AG04450 (cell line): ENCODE measurements at regions not wholly inside any gene's neighbourhood (a gene's known extent, or its start where the extent isn't known, plus 50 kb on each side); places are given as distances from the start of the nearest gene placed in this dataset.

Source experiments
- CTCF ChIA-PET: fragments of 300-600, 350-600 bp; formaldehyde crosslinking; extraction: SDS; loops from one replicate; lab custom pipeline; 2022; ENCODE audit warnings: antibody characterized with exemption, inconsistent platforms; lab: Charles Lee
- POLR2A ChIA-PET: fragments of 350-600 bp; formaldehyde crosslinking; extraction: SDS; loops from one replicate; lab custom pipeline; 2021; ENCODE audit warnings: antibody characterized with exemption, inconsistent platforms; lab: Yijun Ruan, JAX
- DNase-seq: peaks from one replicate; pipeline ENCODE4 v3.0.0-alpha.2; 2011; ENCODE audit warnings: low read depth, low spot score
- H3K27ac ChIP-seq: one replicate; pipeline ENCODE4 v1.5.1; 2012; ENCODE audit warnings: low read depth, low read length, control low read depth
- H3K27me3 ChIP-seq: one replicate; pipeline ENCODE4 v1.6.0; 2012; ENCODE audit warnings: low read length; ENCODE audit not compliant: control insufficient read depth, insufficient read depth
- H3K4me3 ChIP-seq: 2 replicates; pipeline ENCODE4 v1.5.1; 2011; ENCODE audit warnings: mild to moderate bottlenecking, low read depth, low read length, control low read depth
- H3K9me3 ChIP-seq: 2 replicates; pipeline ENCODE4 v1.5.1; 2012; ENCODE audit warnings: low read length; ENCODE audit not compliant: control insufficient read depth, insufficient read depth
- CTCF ChIP-seq: IDR thresholded peaks from 2 replicates; pipeline ENCODE4 v1.5.1; 2011; ENCODE audit warnings: low read depth, low read length, control low read depth, inconsistent platforms

- TF ChIP-seq CTCF = no peak
- no peak overlapping the region for H3K4me3 ChIP-seq
- ChIA-PET POLR2A (no interaction called here), CTCF (interaction anchor here (0.6 kb wide), 1 partner anchor 214 kb away, joined by 3 read pairs; no protein-coding TSS in a partner anchor)
- no peak overlapping the region for H3K27ac ChIP-seq
- H3K27me3 ChIP-seq = no peaks in the 10 kb centered on the region
- DNase-seq = no peak
- no peaks in the 10 kb centered on the region for H3K9me3 ChIP-seq
Measured at GRCh38 chr13:76038920-76039716, 403.0 kb downstream of the LMO7 start.

GRCh38 chr13:76036176-76036575 is 400.0 kb downstream of the LMO7 start:
- Histone ChIP-seq H3K9me3 (no peaks in the 10 kb centered on the region), H3K4me3 (no peak overlapping the region), H3K27me3 (no peaks in the 10 kb centered on the region), H3K27ac (no peak overlapping the region)
- no peak for TF ChIP-seq CTCF
- CTCF ChIA-PET = interaction anchor here (0.5 kb wide), 1 partner anchor 277 kb away, joined by 3 read pairs; no protein-coding TSS in a partner anchor
- POLR2A ChIA-PET = no interaction called here
- no peak for DNase-seq

- TF ChIP-seq CTCF = no peak
- Histone ChIP-seq H3K27ac (no peak overlapping the region), H3K27me3 (no peaks in the 10 kb centered on the region), H3K4me3 (no peak overlapping the region), H3K9me3 (no peaks in the 10 kb centered on the region)
- ChIA-PET CTCF (interaction anchor here (0.5 kb wide), 1 partner anchor 278 kb away, joined by 3 read pairs; no protein-coding TSS in a partner anchor), POLR2A (no interaction called here)
- no peak for DNase-seq
Measured at GRCh38 chr13:76035711-76036110, 399.6 kb downstream of the LMO7 start.

- Histone ChIP-seq H3K27ac (no peak overlapping the region), H3K4me3 (no peak overlapping the region), H3K27me3 (no peaks in the 10 kb centered on the region), H3K9me3 (no peaks in the 10 kb centered on the region)
- TF ChIP-seq CTCF = no peak
- ChIA-PET CTCF (interaction anchor here (0.9 kb wide), 1 partner anchor 159 kb away, joined by 3 read pairs; no protein-coding TSS in a partner anchor), POLR2A (no interaction called here)
- no peak for DNase-seq
Measured at GRCh38 chr13:76029706-76030105, 393.6 kb downstream of the LMO7 start.

GRCh38 chr13:76029088-76029487 is 393.0 kb downstream of the LMO7 start:
- no peaks in the 10 kb centered on the region for H3K9me3 ChIP-seq
- TF ChIP-seq CTCF = no peak
- CTCF ChIA-PET = no interaction called here
- H3K4me3 ChIP-seq = no peak overlapping the region
- no peak overlapping the region for H3K27ac ChIP-seq
- no peaks in the 10 kb centered on the region for H3K27me3 ChIP-seq
- DNase-seq = no peak
- POLR2A ChIA-PET = no interaction called here
